Osteoblast (primary cell): ENCODE measurements at regions not wholly inside any gene's neighbourhood (a gene's known extent, or its start where the extent isn't known, plus 50 kb on each side); places are given as distances from the start of the nearest gene placed in this dataset.
A peak's percentile ranks its signal among the peaks of the same experiment; 100 is the strongest.

ENCODE experiments used
- DNase-seq: peaks from one replicate; pipeline ENCODE4 v3.0.0; 2011; ENCODE audit warnings: low spot score, mixed read lengths; ENCODE audit not compliant: insufficient read length; ENCODE audit errors: missing footprints
- H2AFZ ChIP-seq: 2 replicates; pipeline ENCODE4 v1.6.0; 2011; ENCODE audit warnings: mild to moderate bottlenecking, low read length
- H3K27ac ChIP-seq: 2 replicates; pipeline ENCODE4 v1.5.1; 2011; ENCODE audit warnings: mild to moderate bottlenecking, low read depth, low read length, moderate library complexity
- H3K27me3 ChIP-seq: 2 replicates; pipeline ENCODE4 v1.6.0; 2012; ENCODE audit warnings: mild to moderate bottlenecking, control low read depth, inconsistent platforms, low read length, moderate library complexity; ENCODE audit not compliant: insufficient read depth
- H3K36me3 ChIP-seq: 2 replicates; pipeline ENCODE4 v1.5.1; 2011; ENCODE audit warnings: mild to moderate bottlenecking, low read length, control low read depth, moderate library complexity; ENCODE audit not compliant: insufficient read depth
- H3K4me1 ChIP-seq: 2 replicates; pipeline ENCODE4 v1.5.1; 2011; ENCODE audit warnings: mild to moderate bottlenecking, low read length, control low read depth, moderate library complexity; ENCODE audit not compliant: insufficient read depth
- H3K4me2 ChIP-seq: 2 replicates; pipeline ENCODE4 v1.6.0; 2011; ENCODE audit warnings: mild to moderate bottlenecking, low read length; ENCODE audit not compliant: insufficient read depth
- H3K4me3 ChIP-seq: fragments of 200-600 bp; sonication (generic); 3 replicates; pipeline ENCODE4 v1.5.1; 2012; ENCODE audit warnings: mild to moderate bottlenecking, low read length, inconsistent platforms; ENCODE audit not compliant: insufficient read depth
- H3K79me2 ChIP-seq: 2 replicates; pipeline ENCODE4 v1.6.0; 2012; ENCODE audit warnings: mild to moderate bottlenecking, low read length, control low read depth, inconsistent platforms; ENCODE audit not compliant: insufficient read depth
- H3K9me3 ChIP-seq: 2 replicates; pipeline ENCODE4 v1.5.1; 2011; ENCODE audit warnings: low read depth, low read length, control low read depth
- H4K20me1 ChIP-seq: 2 replicates; pipeline ENCODE4 v1.6.0; 2012; ENCODE audit warnings: mild to moderate bottlenecking, low read length, control low read depth; ENCODE audit not compliant: insufficient read depth
- CTCF ChIP-seq: IDR thresholded peaks from 2 replicates; pipeline ENCODE4 v1.5.1; 2011; ENCODE audit warnings: mild to moderate bottlenecking, low read depth, low read length, moderate library complexity; ENCODE audit errors: extremely low read depth

GRCh38 chr6:113104541-113104940, 752.6 kb upstream of the MARCKS start:
- Histone ChIP-seq H4K20me1 (no peaks in the 10 kb centered on the region), H3K27ac (no peak overlapping the region), H3K4me1 (peaks cover 20% of the 10 kb centered on the region), H3K36me3 (no peaks in the 10 kb centered on the region), H3K27me3 (no peaks in the 10 kb centered on the region), H2AFZ (no peak overlapping the region), H3K79me2 (no peaks in the 10 kb centered on the region), H3K4me2 (peak overlapping the region; percentile 5), H3K9me3 (no peaks in the 10 kb centered on the region), H3K4me3 (no peak overlapping the region)
- no peak for TF ChIP-seq CTCF
- DNase-seq, result no peak

GRCh38 chr6:113104951-113105350, 752.2 kb upstream of the MARCKS start:
- peaks cover 20% of the 10 kb centered on the region for H3K4me1 ChIP-seq
- H3K36me3 ChIP-seq, result no peaks in the 10 kb centered on the region
- H2AFZ ChIP-seq, result no peak overlapping the region
- no peak overlapping the region for H3K4me3 ChIP-seq
- H3K4me2 ChIP-seq, result no peak overlapping the region
- no peaks in the 10 kb centered on the region for H3K27me3 ChIP-seq
- no peaks in the 10 kb centered on the region for H4K20me1 ChIP-seq
- no peaks in the 10 kb centered on the region for H3K79me2 ChIP-seq
- no peak for DNase-seq
- no peak overlapping the region for H3K27ac ChIP-seq
- H3K9me3 ChIP-seq, result no peaks in the 10 kb centered on the region
- no peak for TF ChIP-seq CTCF

GRCh38 chr6:113110211-113110610, 746.9 kb upstream of the MARCKS start:
- Histone ChIP-seq H3K4me1 (no peaks in the 10 kb centered on the region), H3K4me3 (no peak overlapping the region), H3K27ac (no peak overlapping the region), H3K79me2 (no peaks in the 10 kb centered on the region), H3K4me2 (no peak overlapping the region), H2AFZ (no peak overlapping the region), H3K36me3 (no peaks in the 10 kb centered on the region), H4K20me1 (no peaks in the 10 kb centered on the region), H3K27me3 (no peaks in the 10 kb centered on the region), H3K9me3 (no peaks in the 10 kb centered on the region)
- TF ChIP-seq CTCF, result no peak
- no peak for DNase-seq

GRCh38 chr6:113111550-113111949, 745.6 kb upstream of the MARCKS start:
- no peak overlapping the region for H3K4me3 ChIP-seq
- H2AFZ ChIP-seq, result no peak overlapping the region
- H3K4me1 ChIP-seq, result no peaks in the 10 kb centered on the region
- no peaks in the 10 kb centered on the region for H3K9me3 ChIP-seq
- TF ChIP-seq CTCF, result no peak
- no peak for DNase-seq
- no peaks in the 10 kb centered on the region for H4K20me1 ChIP-seq
- no peaks in the 10 kb centered on the region for H3K79me2 ChIP-seq
- H3K27me3 ChIP-seq, result no peaks in the 10 kb centered on the region
- no peaks in the 10 kb centered on the region for H3K36me3 ChIP-seq
- H3K27ac ChIP-seq, result no peak overlapping the region
- no peak overlapping the region for H3K4me2 ChIP-seq
